Astrocyte of the spinal cord (primary cell): ENCODE measurements at regions not wholly inside any gene's neighbourhood (a gene's known extent, or its start where the extent isn't known, plus 50 kb on each side); places are given as distances from the start of the nearest gene placed in this dataset.
"Not testable (repeated sequence)": the region's sequence is repeated elsewhere in the genome, so short reads cannot be mapped to it uniquely, and the experiment has no call there.

ENCODE experiments used
- DNase-seq: peaks from one replicate; pipeline ENCODE4 v3.0.0; 2011; ENCODE audit warnings: low read depth, low spot score
- H3K4me3 ChIP-seq: 2 replicates; pipeline ENCODE4 v1.5.1; 2011; ENCODE audit warnings: low read depth, mild to moderate bottlenecking, low read length, moderate library complexity
- CTCF ChIP-seq: IDR thresholded peaks from 2 replicates; pipeline ENCODE4 v1.5.1; 2012; ENCODE audit warnings: low read depth, mild to moderate bottlenecking, low read length, inconsistent platforms
- in situ Hi-C: cut with HindIII; loops from 2 replicates; pipeline ENCODE4 v1.10.0; 2017; ENCODE audit warnings: low sequenced_read_pairs

- no peak for TF ChIP-seq CTCF
- in situ Hi-C loops = no loop called here
These were observed 66.3 kb downstream of the EDN1 start for GRCh38 chr6:12356431-12356830.

GRCh38 chr6:12356983-12357972 lies 67.1 kb downstream of the EDN1 start:
- H3K4me3 ChIP-seq = no peak overlapping the region
- TF ChIP-seq CTCF = no peak
- in situ Hi-C loops = no loop called here
- DNase-seq = no peak

More at GRCh38 chr6:12356431-12356830, 66.3 kb downstream of the EDN1 start:
- no peak for DNase-seq
- no peak overlapping the region for H3K4me3 ChIP-seq

GRCh38 chr6:12359036-12359435 lies 68.9 kb downstream of the EDN1 start:
- no peak for TF ChIP-seq CTCF
- DNase-seq = no peak

GRCh38 chr6:12361042-12361765 lies 71.0 kb downstream of the EDN1 start:
- no peak for DNase-seq
- no peak for TF ChIP-seq CTCF
- in situ Hi-C loops = no loop called here
- H3K4me3 ChIP-seq = no peak overlapping the region

More at GRCh38 chr6:12359036-12359435, 68.9 kb downstream of the EDN1 start:
- no peak overlapping the region for H3K4me3 ChIP-seq
- in situ Hi-C loops = no loop called here

GRCh38 chr6:12363277-12363650 lies 73.1 kb downstream of the EDN1 start:
- in situ Hi-C loops, H3K4me3 ChIP-seq, DNase-seq: not testable (repeated sequence)

- DNase-seq = no peak
- no peak for TF ChIP-seq CTCF
- no peak overlapping the region for H3K4me3 ChIP-seq
- in situ Hi-C loops = no loop called here
These were observed 73.7 kb downstream of the EDN1 start for GRCh38 chr6:12363651-12364381.
